Astrocyte of the hippocampus (primary cell): ENCODE measurements at regions not wholly inside any gene's neighbourhood (a gene's known extent, or its start where the extent isn't known, plus 50 kb on each side); places are given as distances from the start of the nearest gene placed in this dataset.

Experiments
- DNase-seq: peaks from one replicate; pipeline ENCODE4 v3.0.0; 2011; ENCODE audit warnings: low read depth, low spot score

GRCh38 chr14:48876806-48877340 lies 709.3 kb downstream of the RPS29 start:
- no peak for DNase-seq

- no peak for DNase-seq
Measured at GRCh38 chr14:48874711-48875110, 711.5 kb downstream of the RPS29 start.

DNA sequence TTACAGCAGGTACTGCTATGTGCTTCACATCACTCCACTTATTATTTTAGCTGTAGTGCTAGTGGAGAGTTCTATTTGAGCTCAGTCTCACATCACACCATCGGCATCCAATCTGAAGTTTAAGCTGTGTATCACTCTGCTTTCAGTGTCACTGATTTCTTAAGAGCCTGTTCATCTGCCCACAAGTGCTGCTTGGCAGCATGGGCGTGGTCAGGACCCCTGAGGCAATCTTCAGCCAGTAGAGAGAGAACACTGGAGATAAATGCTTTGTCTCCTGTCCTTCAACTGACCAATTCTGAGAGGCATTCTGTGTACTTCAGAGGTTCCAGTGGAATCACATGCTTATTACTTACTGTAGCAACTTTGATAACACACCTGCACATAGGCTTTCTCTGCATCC lies 728.8 kb downstream of the RPS29 start:
- DNase-seq = no peak

GRCh38 chr14:48853159-48853558 lies 733.0 kb downstream of the RPS29 start:
- DNase-seq = no peak

DNA sequence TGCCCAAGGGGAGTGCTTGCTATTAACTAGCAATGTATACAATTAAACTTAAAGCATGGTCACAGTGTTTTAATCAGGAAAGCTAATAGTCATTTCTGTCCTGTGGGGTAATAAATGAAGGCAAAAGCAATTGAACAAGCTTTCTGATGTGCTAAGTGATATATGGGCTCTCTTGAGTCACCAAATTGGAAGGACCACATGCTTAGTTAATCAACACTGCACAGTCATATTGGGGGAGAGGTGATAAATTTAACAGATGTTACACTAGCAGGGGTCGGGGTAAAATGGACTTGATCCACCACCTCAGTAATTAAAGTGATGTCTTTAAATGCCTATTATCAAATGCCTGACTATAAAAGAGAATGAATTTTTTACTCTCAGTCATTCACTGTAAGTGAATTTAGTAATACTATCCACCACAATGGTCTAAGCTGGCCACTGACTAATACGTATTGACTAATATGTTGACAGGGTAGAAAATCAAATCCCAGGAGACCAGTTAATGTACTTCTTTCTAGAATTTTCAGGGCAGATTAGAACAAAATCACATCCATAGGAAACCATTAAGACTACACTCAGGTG lies 736.3 kb downstream of the RPS29 start:
- DNase-seq = no peak

- peak; percentile 37 for DNase-seq
Measured at GRCh38 chr14:48842785-48843184, 743.4 kb downstream of the RPS29 start.

DNA sequence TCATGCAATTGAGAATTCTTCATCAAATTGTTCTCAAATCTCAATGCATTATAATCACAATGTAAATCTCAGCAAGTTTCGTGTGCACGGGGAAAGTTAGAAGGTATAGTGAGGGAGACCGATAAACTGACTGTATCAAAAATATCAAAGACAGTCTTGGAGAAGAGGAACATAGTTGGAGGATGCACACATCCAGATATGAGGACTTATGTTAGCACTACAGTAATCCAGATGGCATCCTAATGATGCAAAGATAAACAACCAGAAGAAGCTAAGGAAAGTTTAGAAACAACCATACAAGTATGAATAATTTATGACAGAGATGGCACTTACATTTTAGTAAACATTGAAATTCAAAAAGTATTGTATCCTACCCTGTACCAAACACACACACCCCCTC lies 760.1 kb downstream of the RPS29 start:
- DNase-seq = no peak

DNA sequence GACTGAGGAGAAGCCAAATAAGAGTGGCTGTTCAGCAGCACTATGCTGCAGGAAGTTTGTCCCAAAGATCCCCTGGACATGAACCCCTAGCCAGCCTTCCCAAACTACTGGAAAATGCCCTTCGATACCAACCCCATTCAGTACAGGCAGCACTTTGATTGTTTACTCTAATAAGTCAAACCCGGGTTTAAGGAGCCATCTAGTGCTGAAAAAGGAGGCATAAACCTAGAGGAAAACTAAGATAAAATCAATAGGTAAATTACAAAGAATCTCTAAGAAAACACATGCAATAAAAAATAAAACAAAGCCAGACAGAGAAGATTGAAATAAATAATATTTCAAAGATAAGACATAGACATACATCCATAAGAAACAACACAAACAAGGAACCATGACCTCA lies 771.6 kb downstream of the RPS29 start:
- DNase-seq = no peak

DNA sequence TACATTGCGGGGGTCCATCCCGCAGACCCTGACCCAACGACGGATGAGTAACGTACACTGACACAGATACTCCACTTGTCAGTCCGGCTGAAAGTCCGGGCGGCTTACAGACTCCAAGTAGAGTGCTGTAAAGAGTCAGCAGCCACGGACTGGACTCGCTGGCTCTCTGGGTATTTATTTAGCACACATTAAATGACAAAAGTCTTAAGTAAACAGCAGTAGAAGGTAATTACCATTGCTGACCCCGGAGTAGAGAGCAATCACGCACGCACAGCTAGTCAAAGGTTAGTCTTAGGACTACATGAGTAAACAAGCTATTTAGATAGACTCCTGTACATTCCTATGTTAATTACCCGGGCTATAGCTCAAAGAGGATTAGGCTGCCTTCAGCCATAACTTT lies 780.9 kb downstream of the RPS29 start:
- DNase-seq = no peak

GRCh38 chr14:48792376-48793024 lies 793.7 kb downstream of the RPS29 start:
- DNase-seq = peak; percentile 20

GRCh38 chr14:48788771-48789170 lies 797.4 kb downstream of the RPS29 start:
- peak; percentile 18 for DNase-seq

GRCh38 chr14:48786498-48786897 lies 799.7 kb downstream of the RPS29 start:
- no peak for DNase-seq

DNA sequence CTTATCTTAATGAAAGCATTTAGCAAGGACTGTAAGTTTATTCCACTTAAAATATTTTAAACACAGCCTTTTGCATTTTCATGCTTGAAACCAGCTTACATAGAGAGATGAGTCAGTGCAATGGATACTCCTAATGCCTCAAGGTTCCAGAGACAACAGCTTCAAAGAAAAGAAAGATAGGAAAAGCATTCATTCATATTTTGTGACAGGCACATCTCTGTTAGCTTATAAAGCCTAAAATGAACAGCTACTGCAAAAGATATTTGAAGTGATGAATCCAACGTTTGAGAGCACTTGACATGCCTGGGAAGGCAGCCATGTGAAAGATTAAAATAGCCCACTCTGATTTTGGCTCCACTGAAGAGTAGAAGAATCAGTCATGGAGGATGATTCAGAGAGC lies 814.5 kb downstream of the RPS29 start:
- peak; percentile 39 for DNase-seq

GRCh38 chr14:48751293-48751692 lies 834.9 kb downstream of the RPS29 start:
- no peak for DNase-seq

GRCh38 chr14:48748151-48748675 lies 838.0 kb downstream of the RPS29 start:
- peak; percentile 31 for DNase-seq

- DNase-seq = no peak
Measured at GRCh38 chr14:48747561-48748089, 838.6 kb downstream of the RPS29 start.

GRCh38 chr14:48744202-48744601 lies 842.0 kb downstream of the RPS29 start:
- DNase-seq = no peak

GRCh38 chr14:48738186-48738925 lies 847.8 kb downstream of the RPS29 start:
- no peak for DNase-seq

GRCh38 chr14:48735607-48736006 lies 850.6 kb downstream of the RPS29 start:
- DNase-seq = no peak

DNA sequence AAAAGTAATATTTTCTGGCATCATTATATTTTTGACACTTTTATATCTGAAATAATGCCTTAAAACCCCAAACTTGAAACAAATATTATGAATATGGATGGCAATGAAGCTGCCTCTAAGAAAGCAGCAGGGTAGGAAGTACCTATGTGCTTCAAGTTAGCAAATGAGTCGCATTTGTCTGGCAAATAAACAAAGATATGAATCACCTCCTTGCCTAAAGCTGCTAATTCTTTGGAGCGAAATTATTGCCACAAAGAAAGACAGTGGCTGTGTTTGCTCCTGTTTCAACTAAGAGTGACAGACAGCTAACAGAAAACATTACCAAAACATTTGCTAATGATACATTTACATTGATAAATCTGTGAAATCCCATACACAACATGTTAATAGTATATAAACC lies 854.9 kb downstream of the RPS29 start:
- DNase-seq = no peak

GRCh38 chr14:48726080-48726642 lies 860.0 kb downstream of the RPS29 start:
- DNase-seq = peak; percentile 84
